SIG-M5 (cell line): ENCODE measurements at regions not wholly inside any gene's neighbourhood (a gene's known extent, or its start where the extent isn't known, plus 50 kb on each side); places are given as distances from the start of the nearest gene placed in this dataset.
A peak's percentile ranks its signal among the peaks of the same experiment; 100 is the strongest.
"Not testable (repeated sequence)": the region's sequence is repeated elsewhere in the genome, so short reads cannot be mapped to it uniquely, and the experiment has no call there.

Experiments
- DNase-seq: peaks from one replicate; lab custom pipeline; 2025; lab: John Stamatoyannopoulos, UW

- DNase-seq, result no peak
Observed at GRCh38 chr17:14733376-14733775, 432.5 kb downstream of the HS3ST3B1 start.

- DNase-seq, result no peak
Observed at GRCh38 chr17:14732211-14732610, 431.3 kb downstream of the HS3ST3B1 start.

- no peak for DNase-seq
Observed at GRCh38 chr17:14731591-14731990, 430.7 kb downstream of the HS3ST3B1 start.

GRCh38 chr17:14730821-14731220, 429.9 kb downstream of the HS3ST3B1 start:
- DNase-seq, result no peak

- DNase-seq, result no peak
Observed at GRCh38 chr17:14725729-14726128, 424.8 kb downstream of the HS3ST3B1 start.

- no peak for DNase-seq
Observed at GRCh38 chr17:14724770-14725169, 423.9 kb downstream of the HS3ST3B1 start.

- not testable (repeated sequence) for DNase-seq
Observed at GRCh38 chr17:14723349-14723748, 422.5 kb downstream of the HS3ST3B1 start.

- no peak for DNase-seq
Observed at GRCh38 chr17:14719942-14720341, 419.1 kb downstream of the HS3ST3B1 start.

- DNase-seq, result no peak
Observed at GRCh38 chr17:14717859-14718258, 417.0 kb downstream of the HS3ST3B1 start.

- no peak for DNase-seq
Observed at GRCh38 chr17:14715561-14715960, 414.7 kb downstream of the HS3ST3B1 start.

GRCh38 chr17:14712611-14713021, 411.7 kb downstream of the HS3ST3B1 start:
- peak; percentile 5 for DNase-seq

- DNase-seq, result no peak
Observed at GRCh38 chr17:14704121-14704520, 403.2 kb downstream of the HS3ST3B1 start.

GRCh38 chr17:14701886-14702285, 401.0 kb downstream of the HS3ST3B1 start:
- no peak for DNase-seq

GRCh38 chr17:14699574-14700185, 398.8 kb downstream of the HS3ST3B1 start:
- DNase-seq, result no peak

GRCh38 chr17:14693382-14693781, 392.5 kb downstream of the HS3ST3B1 start:
- DNase-seq, result peak; percentile 57

GRCh38 chr17:14690704-14691103, 389.8 kb downstream of the HS3ST3B1 start:
- DNase-seq, result no peak

- DNase-seq, result no peak
Observed at GRCh38 chr17:14688134-14688533, 387.3 kb downstream of the HS3ST3B1 start.

- DNase-seq, result no peak
Observed at GRCh38 chr17:14672830-14673229, 371.9 kb downstream of the HS3ST3B1 start.

- no peak for DNase-seq
Observed at GRCh38 chr17:14670861-14671260, 370.0 kb downstream of the HS3ST3B1 start.

- DNase-seq, result no peak
Observed at GRCh38 chr17:14664511-14664910, 363.6 kb downstream of the HS3ST3B1 start.

GRCh38 chr17:14641117-14641516, 340.2 kb downstream of the HS3ST3B1 start:
- DNase-seq, result no peak

- DNase-seq, result no peak
Observed at GRCh38 chr17:14637260-14637659, 336.4 kb downstream of the HS3ST3B1 start.

- no peak for DNase-seq
Observed at GRCh38 chr17:14630621-14631020, 329.7 kb downstream of the HS3ST3B1 start.

- DNase-seq, result no peak
Observed at GRCh38 chr17:14630046-14630445, 329.2 kb downstream of the HS3ST3B1 start.
